ENCODE measurements at regions not wholly inside any gene's neighbourhood (a gene's known extent, or its start where the extent isn't known, plus 50 kb on each side); places are given as distances from the start of the nearest gene placed in this dataset.

GRCh38 chr3:118809696-118810498 lies 224.7 kb downstream of the IGSF11 start (continued):
- TF ChIP-seq KDM4A (IDR thresholded peaks at IDR 0.05; ENCODE audit: low read depth, low read length, severe bottlenecking) (no peak), KDM5A (IDR thresholded peaks at IDR 0.05; ENCODE audit: low read length) (no peak)
